Endothelial cell of umbilical vein (primary cell): ENCODE measurements at regions not wholly inside any gene's neighbourhood (a gene's known extent, or its start where the extent isn't known, plus 50 kb on each side); places are given as distances from the start of the nearest gene placed in this dataset.

Source experiments
- BruUV-seq: library from RNA; stranded (reverse); fragments of 400-500 nt; replicated peaks from 2 replicates; lab custom pipeline; 2021; lab: Mats Ljungman, UMichigan
- CTCF ChIA-PET: fragments of 300-600, 350-600 bp; sonication (Branson Sonifier 250); formaldehyde crosslinking; loops from one replicate; lab custom pipeline; 2021; ENCODE audit warnings: antibody characterized with exemption, inconsistent platforms; lab: Charles Lee
- POLR2A ChIA-PET: fragments of 300-600, 350-600 bp; sonication (Branson Sonifier 250); formaldehyde crosslinking; loops from one replicate; lab custom pipeline; 2021; ENCODE audit warnings: antibody characterized with exemption, inconsistent platforms; lab: Charles Lee
- DNase-seq: peaks from one replicate; pipeline ENCODE4 v3.0.0-alpha.2; 2011; ENCODE audit warnings: low read depth, low spot score
- FAIRE-seq: peaks from 2 replicates; lab custom pipeline; 2011; peaks lifted over from hg19 to GRCh38; lab: Jason Lieb, UNC
- H2AFZ ChIP-seq: 2 replicates; pipeline ENCODE4 v1.6.0; 2012; ENCODE audit warnings: low read depth, low read length, control low read depth, inconsistent platforms
- H3K27ac ChIP-seq: 2 replicates; pipeline ENCODE4 v1.5.1; 2011; ENCODE audit warnings: low read depth, mild to moderate bottlenecking, control low read depth, low read length, moderate library complexity; ENCODE audit not compliant: insufficient read depth
- H3K27me3 ChIP-seq, 2 experiments: 2 replicates each; pipeline versions ENCODE4 v1.6.0 to v1.6.1; 2011; ENCODE audit warnings: low read length in 2 of 2, mixed read lengths in 1 of 2; ENCODE audit not compliant: control insufficient read depth in 2 of 2, insufficient read depth in 2 of 2
- H3K36me3 ChIP-seq, 2 experiments: 2 replicates in 1 of 2; 3 replicates in 1 of 2; pipeline ENCODE4 v1.5.1; 2011; ENCODE audit warnings: low read length in 2 of 2, mild to moderate bottlenecking in 1 of 2, moderate library complexity in 1 of 2; ENCODE audit not compliant: control insufficient read depth in 2 of 2, insufficient read depth in 2 of 2; ENCODE audit errors: extremely low read depth in 1 of 2
- H3K4me1 ChIP-seq: 3 replicates; pipeline ENCODE4 v1.5.1; 2011; ENCODE audit warnings: mild to moderate bottlenecking, low read length; ENCODE audit not compliant: control insufficient read depth, insufficient read depth; ENCODE audit errors: extremely low read depth
- H3K4me2 ChIP-seq: 2 replicates; pipeline ENCODE4 v1.6.1; 2011; ENCODE audit warnings: low read length, control low read depth, mixed read lengths; ENCODE audit not compliant: insufficient read depth
- H3K4me3 ChIP-seq, 3 experiments: fragments of 200-600 bp in 1 of 3; sonication (generic), shearing (Covaris generic) in 1 of 3; replicated peaks in 1 of 3; 2 replicates each; pipeline ENCODE4 v1.5.1; 2011 to 2016; ENCODE audit warnings: control low read depth in 3 of 3, low read length in 3 of 3, mild to moderate bottlenecking in 2 of 3, inconsistent platforms in 1 of 3, low read depth in 1 of 3, moderate library complexity in 1 of 3; ENCODE audit not compliant: insufficient read depth in 1 of 3
- H3K79me2 ChIP-seq: 2 replicates; pipeline ENCODE4 v1.6.0; 2012; ENCODE audit warnings: low read length, inconsistent platforms; ENCODE audit not compliant: control insufficient read depth, insufficient read depth
- H3K9ac ChIP-seq: replicated peaks from 2 replicates; pipeline ENCODE3; 2011; ENCODE audit warnings: low read length, control low read depth; ENCODE audit not compliant: insufficient read depth; ENCODE audit errors: extremely low read depth
- H3K9me1 ChIP-seq: replicated peaks from 3 replicates; pipeline ENCODE4 v1.6.0; 2011; ENCODE audit warnings: mild to moderate bottlenecking, low read length; ENCODE audit not compliant: control insufficient read depth, insufficient read depth; ENCODE audit errors: extremely low read depth
- H3K9me3 ChIP-seq: replicated peaks from 2 replicates; pipeline ENCODE4 v1.5.1; 2012; ENCODE audit warnings: low read length, inconsistent platforms; ENCODE audit not compliant: control insufficient read depth, insufficient read depth
- H4K20me1 ChIP-seq: replicated peaks from 2 replicates; pipeline ENCODE3; 2011; ENCODE audit warnings: mild to moderate bottlenecking, low read length; ENCODE audit not compliant: control insufficient read depth, insufficient read depth; ENCODE audit errors: extremely low read depth
- EZH2 ChIP-seq: IDR thresholded peaks from 2 replicates; pipeline ENCODE4 v1.6.1; 2012; ENCODE audit warnings: borderline replicate concordance, low read depth, mild to moderate bottlenecking, moderate library complexity, low read length, inconsistent platforms; ENCODE audit not compliant: severe bottlenecking
- FOS ChIP-seq: IDR thresholded peaks from 2 replicates; pipeline ENCODE4 v1.6.1; 2011; ENCODE audit warnings: mild to moderate bottlenecking, low read length, moderate library complexity, borderline replicate concordance; ENCODE audit not compliant: insufficient read depth
- GATA2 ChIP-seq: IDR thresholded peaks from 2 replicates; pipeline ENCODE4 v1.7.0; 2011; ENCODE audit warnings: low read depth, mild to moderate bottlenecking, moderate library complexity, mixed read lengths, low read length; ENCODE audit not compliant: insufficient read length, insufficient read depth
- JUN ChIP-seq: IDR thresholded peaks from 2 replicates; pipeline ENCODE4 v1.6.1; 2011; ENCODE audit warnings: borderline replicate concordance, low read depth; ENCODE audit not compliant: insufficient read length, insufficient read depth
- MYC ChIP-seq: IDR thresholded peaks from one replicate; pipeline ENCODE4 v1.6.1; 2011; ENCODE audit warnings: mild to moderate bottlenecking, low read depth, low read length
- POLR2A ChIP-seq: IDR thresholded peaks from 2 replicates; pipeline ENCODE4 v1.6.1; 2012; ENCODE audit warnings: low read depth, mild to moderate bottlenecking, control low read depth, low read length
- POLR2AphosphoS5 ChIP-seq: IDR thresholded peaks from 2 replicates; pipeline ENCODE4 v1.6.1; 2012; ENCODE audit warnings: low read depth, mild to moderate bottlenecking, control low read depth, low read length, moderate library complexity; ENCODE audit not compliant: insufficient read depth
- dilution Hi-C: fragments of 300-500 bp; cut with MboI; formaldehyde crosslinking; loops from one replicate; pipeline ENCODE4 v1.15.0; 2019; ENCODE audit warnings: low sequenced_read_pairs; ENCODE audit not compliant: extremely low pct_ligation_motif_present
- intact Hi-C: fragments of 100-400 bp; cut with micrococcal nuclease; formaldehyde crosslinking; loops from one replicate; pipeline ENCODE4 v1.10.0; 2022
- TF ChIP-seq, protein P1 (sequence below): IDR thresholded peaks from 2 replicates; pipeline ENCODE4 v1.6.1; 2011; ENCODE audit not compliant: insufficient read depth, insufficient read length
- TF ChIP-seq, protein P2 (sequence below), 2 donors: IDR thresholded peaks; 1 replicate in 1 of 2; 2 replicates in 1 of 2; pipeline ENCODE4 v1.5.1; 2011; ENCODE audit warnings: low read length in 2 of 2, mild to moderate bottlenecking in 2 of 2, moderate library complexity in 2 of 2, control low read depth in 1 of 2, inconsistent platforms in 1 of 2, low read depth in 1 of 2; ENCODE audit not compliant: insufficient read depth in 1 of 2; ENCODE audit errors: extremely low read depth in 1 of 2

DNA sequence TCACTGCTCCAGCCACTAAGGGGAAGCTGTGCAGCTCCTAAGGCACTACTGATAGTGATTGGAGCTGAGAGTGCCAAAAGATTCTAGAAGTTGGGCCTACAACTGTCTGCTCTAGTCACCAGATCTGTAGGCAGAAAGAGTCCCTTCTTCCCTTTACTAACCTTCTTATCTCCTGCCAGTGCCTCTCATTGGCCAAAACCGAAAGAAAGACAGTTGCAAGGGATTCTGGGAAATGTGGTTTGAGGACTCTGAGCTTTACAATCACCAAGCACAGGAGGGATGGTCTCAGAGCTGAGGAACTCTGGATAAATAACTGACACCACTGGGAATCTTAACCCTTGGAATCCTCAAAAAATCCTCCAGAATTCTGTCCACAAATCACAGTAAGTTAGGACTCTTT lies 615.8 kb downstream of the CCSER2 start:
- CTCF ChIA-PET = no interaction called here
- H3K9me1 ChIP-seq = no peaks in the 10 kb centered on the region
- BruUV-seq = no TSS peak

DNA sequence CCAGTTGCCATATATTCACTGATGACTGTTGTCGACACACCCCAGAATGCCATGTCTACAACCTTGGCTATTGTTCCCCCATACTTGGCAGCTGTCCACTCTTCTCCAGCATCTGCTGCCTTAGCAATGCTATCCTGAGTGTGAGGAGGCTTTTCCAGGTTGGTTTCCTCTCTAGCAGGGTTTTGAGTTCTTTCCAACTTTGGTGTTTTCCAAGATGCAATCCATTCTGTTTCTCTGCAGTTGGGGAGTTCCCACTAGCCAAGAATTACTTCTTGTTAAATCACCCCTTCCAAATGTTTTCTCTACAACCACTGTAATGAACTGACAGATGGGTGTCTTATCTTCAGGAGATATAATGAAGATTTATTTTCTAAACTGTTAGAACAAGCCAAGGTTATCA lies 617.4 kb downstream of the CCSER2 start:
- dilution Hi-C loops = no loop called here
- no peaks in the 10 kb centered on the region for H3K36me3 ChIP-seq
- no peak overlapping the region for H3K4me3 ChIP-seq
- H3K9ac ChIP-seq = no peak overlapping the region
- ChIA-PET CTCF (no interaction called here), POLR2A (no interaction called here)
- no peaks in the 10 kb centered on the region for H4K20me1 ChIP-seq
- no peaks in the 10 kb centered on the region for H3K9me3 ChIP-seq
- intact Hi-C loops = no loop called here
- H3K4me1 ChIP-seq = no peaks in the 10 kb centered on the region
- BruUV-seq = no TSS peak
- no peak for DNase-seq
- H2AFZ ChIP-seq = no peak overlapping the region
- H3K9me1 ChIP-seq = no peaks in the 10 kb centered on the region
- H3K79me2 ChIP-seq = no peaks in the 10 kb centered on the region
- no peak overlapping the region for H3K27ac ChIP-seq
- H3K27me3 ChIP-seq = no peaks in the 10 kb centered on the region
- no peak for TF ChIP-seq MYC
- no peak for TF ChIP-seq EZH2
- no peak for TF ChIP-seq POLR2A
- TF ChIP-seq, protein P1, sequence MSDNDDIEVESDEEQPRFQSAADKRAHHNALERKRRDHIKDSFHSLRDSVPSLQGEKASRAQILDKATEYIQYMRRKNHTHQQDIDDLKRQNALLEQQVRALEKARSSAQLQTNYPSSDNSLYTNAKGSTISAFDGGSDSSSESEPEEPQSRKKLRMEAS = no peak
- TF ChIP-seq, protein P2, sequence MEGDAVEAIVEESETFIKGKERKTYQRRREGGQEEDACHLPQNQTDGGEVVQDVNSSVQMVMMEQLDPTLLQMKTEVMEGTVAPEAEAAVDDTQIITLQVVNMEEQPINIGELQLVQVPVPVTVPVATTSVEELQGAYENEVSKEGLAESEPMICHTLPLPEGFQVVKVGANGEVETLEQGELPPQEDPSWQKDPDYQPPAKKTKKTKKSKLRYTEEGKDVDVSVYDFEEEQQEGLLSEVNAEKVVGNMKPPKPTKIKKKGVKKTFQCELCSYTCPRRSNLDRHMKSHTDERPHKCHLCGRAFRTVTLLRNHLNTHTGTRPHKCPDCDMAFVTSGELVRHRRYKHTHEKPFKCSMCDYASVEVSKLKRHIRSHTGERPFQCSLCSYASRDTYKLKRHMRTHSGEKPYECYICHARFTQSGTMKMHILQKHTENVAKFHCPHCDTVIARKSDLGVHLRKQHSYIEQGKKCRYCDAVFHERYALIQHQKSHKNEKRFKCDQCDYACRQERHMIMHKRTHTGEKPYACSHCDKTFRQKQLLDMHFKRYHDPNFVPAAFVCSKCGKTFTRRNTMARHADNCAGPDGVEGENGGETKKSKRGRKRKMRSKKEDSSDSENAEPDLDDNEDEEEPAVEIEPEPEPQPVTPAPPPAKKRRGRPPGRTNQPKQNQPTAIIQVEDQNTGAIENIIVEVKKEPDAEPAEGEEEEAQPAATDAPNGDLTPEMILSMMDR (IDR thresholded peaks at IDR 0.05; ENCODE audit: extremely low read depth in 1 of 2, insufficient read depth in 1 of 2, low read depth in 1 of 2, low read length in 2 of 2) = no peak
- TF ChIP-seq GATA2 = no peak
- TF ChIP-seq POLR2AphosphoS5 = no peak
- no peak for TF ChIP-seq JUN
- no peak for TF ChIP-seq FOS
- no peak for FAIRE-seq
- no peak overlapping the region for H3K4me2 ChIP-seq

More for the DNA sequence above, 615.8 kb downstream of the CCSER2 start:
- dilution Hi-C loops (no loop called here), intact Hi-C loops (no loop called here)
- no peak overlapping the region for H3K9ac ChIP-seq
- no peaks in the 10 kb centered on the region for H3K79me2 ChIP-seq
- no peak for TF ChIP-seq GATA2
- TF ChIP-seq MYC = no peak
- TF ChIP-seq FOS = no peak
- TF ChIP-seq, protein P1 = no peak
- TF ChIP-seq POLR2AphosphoS5 = no peak
- TF ChIP-seq JUN = no peak
- TF ChIP-seq, protein P2 (IDR thresholded peaks at IDR 0.05; ENCODE audit: extremely low read depth in 1 of 2, insufficient read depth in 1 of 2, low read depth in 1 of 2, low read length in 2 of 2) = no peak
- H3K27me3 ChIP-seq = no peaks in the 10 kb centered on the region
- H3K4me1 ChIP-seq = no peaks in the 10 kb centered on the region
- H4K20me1 ChIP-seq = no peaks in the 10 kb centered on the region
- no peak overlapping the region for H3K4me3 ChIP-seq
- no peaks in the 10 kb centered on the region for H3K36me3 ChIP-seq
- H3K27ac ChIP-seq = no peak overlapping the region
- DNase-seq (no peak), FAIRE-seq (no peak)
- POLR2A ChIA-PET = no interaction called here
- H3K4me2 ChIP-seq = no peak overlapping the region
- H3K9me3 ChIP-seq = no peaks in the 10 kb centered on the region
- no peak overlapping the region for H2AFZ ChIP-seq
